Heart left ventricle (tissue), 16 donors: ENCODE measurements at regions not wholly inside any gene's neighbourhood (a gene's known extent, or its start where the extent isn't known, plus 50 kb on each side); places are given as distances from the start of the nearest gene placed in this dataset.

Experiments used
- ATAC-seq, 4 donors: fragments of 200-7000 bp; cut with Tn5 transposase; one replicate each; pipeline ENCODE4 v1.9.1; 2020 to 2022; ENCODE audit warnings: moderate library complexity in 4 of 4, mild to moderate bottlenecking in 3 of 4, moderate number of reproducible peaks in 1 of 4
- DNase-seq, 5 donors: peaks; one replicate each; pipeline ENCODE4 v3.0.0-alpha.2; 2020
- H3K27ac ChIP-seq, 12 donors: fragments of 200-600 bp; sonication (generic) in 4 of 12; one replicate each; pipeline versions ENCODE4 v1.5.0 to v1.8.0; 2016 to 2022; ENCODE audit warnings: mild to moderate bottlenecking in 2 of 12
- H3K27me3 ChIP-seq, 9 donors: fragments of 200-600 bp; sonication (generic) in 2 of 9; one replicate each; pipeline versions ENCODE4 v1.5.1 to v1.8.0; 2016 to 2022; ENCODE audit warnings: mild to moderate bottlenecking in 3 of 9
- H3K36me3 ChIP-seq, 9 donors: fragments of 200-600 bp; sonication (generic) in 2 of 9; one replicate each; pipeline versions ENCODE4 v1.5.0 to v1.8.0; 2018 to 2022; ENCODE audit warnings: mild to moderate bottlenecking in 2 of 9
- H3K4me1 ChIP-seq, 12 donors: fragments of 200-600 bp; sonication (generic) in 4 of 12; one replicate each; pipeline versions ENCODE4 v1.5.0 to v1.8.0; 2016 to 2022; ENCODE audit warnings: mild to moderate bottlenecking in 3 of 12
- H3K4me3 ChIP-seq, 12 donors: fragments of 200-600 bp; sonication (generic) in 4 of 12; one replicate each; pipeline versions ENCODE4 v1.5.0 to v1.8.0; 2017 to 2022; ENCODE audit warnings: mild to moderate bottlenecking in 9 of 12, moderate library complexity in 4 of 12
- H3K9me3 ChIP-seq, 12 donors: fragments of 200-600 bp; sonication (generic) in 4 of 12; one replicate each; pipeline versions ENCODE4 v1.5.0 to v1.8.0; 2016 to 2022; ENCODE audit warnings: mild to moderate bottlenecking in 1 of 12
- POLR2A ChIP-seq, 2 donors: fragments of 450-650 bp; IDR thresholded peaks; one replicate each; pipeline ENCODE4 v1.6.1; 2017; ENCODE audit warnings: antibody characterized with exemption in 2 of 2, mild to moderate bottlenecking in 2 of 2, moderate library complexity in 2 of 2
- WGBS, 4 donors: extraction: QIAGEN DNeasy Blood & Tissue Kit in 2 of 4; methylation state at CpG; one replicate each; pipeline versions ENCODE4 v1.1.5 to v1.1.7; 2013 to 2018; 5-methylcytosine and 5-hydroxymethylcytosine counted together
- intact Hi-C, 10 donors: fragments of 100-400 bp; cut with DNase I; formaldehyde crosslinking; loops; one replicate each; pipeline versions ENCODE4 v1.11.1 to v1.14.2; 2022
- TF ChIP-seq, protein P1 (sequence below), 12 donors: fragments of 200-600 bp; sonication (generic) in 4 of 12; IDR thresholded peaks; one replicate each; pipeline versions ENCODE4 v1.5.0 to v1.8.0; 2018 to 2022; ENCODE audit warnings: antibody characterized with exemption in 12 of 12, mild to moderate bottlenecking in 5 of 12
- donor health status: ischemic (EF 13 %, LVEDD 7.1; RV severe dilation, severe dysfunction).
- donor health status: healthy with polysubstance abuse.
- donor health status: DM: no; HTN: yes; CAD: no.
- donor health status: DM: no; HTN: no; CAD: no.
- donor health status: ischemic (EF 25% LVEDD 6.9; RV normal size, moderate dysfunction).
- donor health status: ischemic (EF 25% LVEDD 5.7; RV mildly dilated, moderate dysfunction).
- donor health status: healthy.
- donor health status: DM: yes; HTN: yes; CAD: no.
- donor health status: ischemic (EF 35%, LVEDD 5.7; RV mildly dilated, moderate dysfunction).
- donor health status: nonischemic (EF 11% LVEDD 7.7; RV severe dilation, severe dysfunction).
- donor health status: DM: yes; HTN: yes; CAD: no.
- donor health status: PGD.
- donor health status: ischemic (EF 29% LVEDD 5.4; RV normal size, mild dysfunction).
- donor health status: nonischemic (EF 23%, LVEDD 6.1; RV moderate dilation, normal function).

GRCh38 chr13:78958006-78958405, 299.1 kb upstream of the OBI1 start:
- Histone ChIP-seq H3K36me3 (no peaks in the 10 kb centered on the region), H3K27me3 (peaks cover 0 to 10% (median 0%) of the 10 kb centered on the region in 9 donors), H3K4me3 (no peak overlapping the region), H3K9me3 (peaks cover 0 to 3% (median 0%) of the 10 kb centered on the region in 12 donors), H3K27ac (no peak overlapping the region), H3K4me1 (no peaks in the 10 kb centered on the region)
- TF ChIP-seq, protein P1, sequence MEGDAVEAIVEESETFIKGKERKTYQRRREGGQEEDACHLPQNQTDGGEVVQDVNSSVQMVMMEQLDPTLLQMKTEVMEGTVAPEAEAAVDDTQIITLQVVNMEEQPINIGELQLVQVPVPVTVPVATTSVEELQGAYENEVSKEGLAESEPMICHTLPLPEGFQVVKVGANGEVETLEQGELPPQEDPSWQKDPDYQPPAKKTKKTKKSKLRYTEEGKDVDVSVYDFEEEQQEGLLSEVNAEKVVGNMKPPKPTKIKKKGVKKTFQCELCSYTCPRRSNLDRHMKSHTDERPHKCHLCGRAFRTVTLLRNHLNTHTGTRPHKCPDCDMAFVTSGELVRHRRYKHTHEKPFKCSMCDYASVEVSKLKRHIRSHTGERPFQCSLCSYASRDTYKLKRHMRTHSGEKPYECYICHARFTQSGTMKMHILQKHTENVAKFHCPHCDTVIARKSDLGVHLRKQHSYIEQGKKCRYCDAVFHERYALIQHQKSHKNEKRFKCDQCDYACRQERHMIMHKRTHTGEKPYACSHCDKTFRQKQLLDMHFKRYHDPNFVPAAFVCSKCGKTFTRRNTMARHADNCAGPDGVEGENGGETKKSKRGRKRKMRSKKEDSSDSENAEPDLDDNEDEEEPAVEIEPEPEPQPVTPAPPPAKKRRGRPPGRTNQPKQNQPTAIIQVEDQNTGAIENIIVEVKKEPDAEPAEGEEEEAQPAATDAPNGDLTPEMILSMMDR (IDR thresholded peaks at IDR 0.05): no peak
- TF ChIP-seq POLR2A (IDR thresholded peaks at IDR 0.05): no peak
- intact Hi-C loops: no loop called here
- DNase-seq: no peak
- no peak for ATAC-seq
- WGBS, 4 donors: 65 to 74% (median 71%) methylated on average over 5 of the region's 5 CpGs

DNA sequence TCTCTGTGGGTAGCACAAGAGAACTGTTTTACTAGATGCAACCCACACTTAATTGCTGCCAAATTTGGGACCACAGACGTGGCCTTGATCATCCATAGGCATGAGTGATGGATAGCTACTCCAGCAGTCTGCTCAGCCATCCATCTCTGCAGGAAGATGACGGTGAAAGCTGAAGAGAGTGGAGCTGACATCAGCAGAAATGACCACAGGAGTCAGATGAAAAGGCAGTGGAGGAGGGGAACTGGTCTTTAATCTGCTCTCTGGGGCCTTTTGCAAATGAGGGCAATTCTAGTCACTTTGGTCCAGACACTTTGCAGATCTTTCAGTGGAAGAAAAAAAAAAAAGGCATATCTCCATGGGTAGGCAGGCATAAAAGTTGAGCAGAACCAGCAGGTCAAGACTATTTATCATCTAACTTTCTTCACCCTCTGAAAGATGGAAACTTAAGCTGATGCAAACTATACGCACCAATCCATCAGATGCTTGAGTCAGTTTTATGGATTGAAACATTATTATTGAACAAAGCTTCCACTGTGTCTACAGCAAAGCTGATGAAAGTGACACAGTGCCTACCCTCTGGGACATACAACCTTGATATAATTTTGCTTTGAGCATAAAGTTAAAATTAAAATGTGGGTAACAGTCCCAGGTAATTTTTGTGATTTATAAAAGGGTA, 281.6 kb upstream of the OBI1 start:
- intact Hi-C loops: no loop called here
- TF ChIP-seq, protein P1 (IDR thresholded peaks at IDR 0.05): no peak
- TF ChIP-seq POLR2A (IDR thresholded peaks at IDR 0.05): no peak
- no peaks in the 10 kb centered on the region for H3K4me1 ChIP-seq
- H3K36me3 ChIP-seq: no peaks in the 10 kb centered on the region
- no peak overlapping the region for H3K27ac ChIP-seq
- no peaks in the 10 kb centered on the region for H3K9me3 ChIP-seq
- H3K27me3 ChIP-seq: no peaks in the 10 kb centered on the region
- H3K4me3 ChIP-seq: no peak overlapping the region
- DNase-seq (no peak), ATAC-seq (no peak)
- 29 to 43% (median 34%) methylated on average over 3 of the region's 3 CpGs for WGBS, 4 donors

DNA sequence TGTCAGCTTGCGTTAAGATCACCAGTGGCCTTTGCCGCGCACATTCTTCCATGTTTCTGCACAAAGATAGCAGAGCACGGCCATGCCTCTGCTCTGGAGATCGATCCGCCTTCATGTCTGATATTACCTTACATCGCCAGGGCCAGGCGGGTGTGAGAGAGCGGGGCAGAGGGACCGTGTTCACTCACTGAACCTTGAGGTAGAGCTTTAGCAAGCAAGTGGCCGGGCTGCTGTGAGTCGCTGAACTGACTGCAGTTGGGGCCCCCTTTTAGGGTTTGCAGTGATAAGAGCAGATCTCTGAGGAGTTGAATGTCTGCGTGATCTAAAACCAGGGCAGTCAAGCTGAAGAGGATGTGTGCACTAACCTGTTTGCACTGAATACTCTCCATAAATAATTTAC, 275.4 kb upstream of the OBI1 start:
- Histone ChIP-seq H3K9me3 (peaks cover 0 to 7% (median 0%) of the 10 kb centered on the region in 12 donors), H3K27me3 (no peaks in the 10 kb centered on the region), H3K4me3 (no peak overlapping the region), H3K36me3 (no peaks in the 10 kb centered on the region), H3K4me1 (no peaks in the 10 kb centered on the region), H3K27ac (no peak overlapping the region)
- 61 to 70% (median 69%) methylated on average over 11 to 13 of the region's 13 CpGs for WGBS, 4 donors
- DNase-seq: peak in 1 of 5 donors; percentile 41
- no peak for TF ChIP-seq POLR2A (IDR thresholded peaks at IDR 0.05)
- TF ChIP-seq, protein P1 (IDR thresholded peaks at IDR 0.05): no peak
- ATAC-seq: no peak
- intact Hi-C loops: no loop called here

GRCh38 chr13:78915015-78915414, 256.1 kb upstream of the OBI1 start:
- Histone ChIP-seq H3K27ac (no peak overlapping the region), H3K9me3 (peaks cover 0 to 6% (median 0%) of the 10 kb centered on the region in 12 donors), H3K27me3 (no peaks in the 10 kb centered on the region), H3K36me3 (no peaks in the 10 kb centered on the region), H3K4me3 (no peak overlapping the region), H3K4me1 (no peaks in the 10 kb centered on the region)
- TF ChIP-seq POLR2A (IDR thresholded peaks at IDR 0.05): no peak
- TF ChIP-seq, protein P1 (IDR thresholded peaks at IDR 0.05): no peak
- 60 to 75% (median 65%) methylated on average over 4 of the region's 4 CpGs for WGBS, 4 donors
- DNase-seq (no peak), ATAC-seq (no peak)
- intact Hi-C loops: no loop called here
